ENCODE measurements at regions not wholly inside any gene's neighbourhood (a gene's known extent, or its start where the extent isn't known, plus 50 kb on each side); places are given as distances from the start of the nearest gene placed in this dataset.

GRCh38 chr1:18037651-18038050, 69.9 kb upstream of the IGSF21 start:
- no peak for DNase-seq (ENCODE audit: extremely low read depth, low read depth)
- TF ChIP-seq CTCF (IDR thresholded peaks at IDR 0.05; ENCODE audit: low read depth, low read length), result no peak

GRCh38 chr1:18038051-18038450, 69.5 kb upstream of the IGSF21 start:
- TF ChIP-seq CTCF (IDR thresholded peaks at IDR 0.05; ENCODE audit: low read depth, low read length), result no peak
- DNase-seq (ENCODE audit: extremely low read depth, low read depth), result no peak

- no peak for DNase-seq (ENCODE audit: extremely low read depth, low read depth)
- TF ChIP-seq CTCF (IDR thresholded peaks at IDR 0.05; ENCODE audit: low read depth, low read length), result no peak
Measured at GRCh38 chr1:18039102-18039501, 68.5 kb upstream of the IGSF21 start.

GRCh38 chr1:18041102-18041501, 66.5 kb upstream of the IGSF21 start:
- DNase-seq (ENCODE audit: extremely low read depth, low read depth), result no peak
- no peak for TF ChIP-seq CTCF (IDR thresholded peaks at IDR 0.05; ENCODE audit: low read depth, low read length)

GRCh38 chr1:18041685-18042355, 65.8 kb upstream of the IGSF21 start:
- TF ChIP-seq CTCF (IDR thresholded peaks at IDR 0.05; ENCODE audit: low read depth, low read length), result no peak; the same call in 1 of the 2 replicates
- no peak for DNase-seq (ENCODE audit: extremely low read depth, low read depth)

GRCh38 chr1:18043871-18044270, 63.7 kb upstream of the IGSF21 start:
- no peak for DNase-seq (ENCODE audit: extremely low read depth, low read depth)
- no peak for TF ChIP-seq CTCF (IDR thresholded peaks at IDR 0.05; ENCODE audit: low read depth, low read length)

- no peak for DNase-seq (ENCODE audit: extremely low read depth, low read depth)
- TF ChIP-seq CTCF (IDR thresholded peaks at IDR 0.05; ENCODE audit: low read depth, low read length), result no peak
Measured at GRCh38 chr1:18045203-18045602, 62.4 kb upstream of the IGSF21 start.
